ENCODE measurements at regions not wholly inside any gene's neighbourhood (a gene's known extent, or its start where the extent isn't known, plus 50 kb on each side); places are given as distances from the start of the nearest gene placed in this dataset.

GRCh38 chr6:132948889-132949288 is 134.5 kb downstream of the RPS12 start:
- TF ChIP-seq EP300 (IDR thresholded peaks at IDR 0.05) (no peak), CTCF (IDR thresholded peaks at IDR 0.05) (no peak), POLR2AphosphoS5 (IDR thresholded peaks at IDR 0.05) (no peak)
